CD14-positive monocyte (primary cell): ENCODE measurements at regions not wholly inside any gene's neighbourhood (a gene's known extent, or its start where the extent isn't known, plus 50 kb on each side); places are given as distances from the start of the nearest gene placed in this dataset.

ENCODE experiments used
- DNase-seq, 3 donors: peaks; one replicate each; pipeline ENCODE4 v3.0.0-alpha.2; 2011 to 2022
- H2AFZ ChIP-seq: 2 replicates; pipeline ENCODE4 v1.6.0; 2012; ENCODE audit warnings: mild to moderate bottlenecking, low read depth, low read length, inconsistent platforms; ENCODE audit not compliant: insufficient read depth, poor library complexity, severe bottlenecking
- H3K27ac ChIP-seq, 2 donors: 1 replicate in 1 of 2; 2 replicates in 1 of 2; pipeline ENCODE4 v1.5.1; 2012 to 2013; ENCODE audit warnings: low read length in 2 of 2, control low read depth in 1 of 2, inconsistent platforms in 1 of 2, low read depth in 1 of 2, mild to moderate bottlenecking in 1 of 2
- H3K27me3 ChIP-seq, 2 donors: one replicate each; pipeline versions ENCODE4 v1.6.0 to v1.6.1; 2011 to 2013; ENCODE audit warnings: low read length in 2 of 2; ENCODE audit not compliant: control insufficient read depth in 2 of 2, insufficient read depth in 2 of 2
- H3K36me3 ChIP-seq, 2 donors: replicated peaks in 1 of 2; 1 replicate in 1 of 2; 2 replicates in 1 of 2; pipeline versions ENCODE4 v1.5.1 to v1.6.1; 2012 to 2013; ENCODE audit warnings: low read length in 2 of 2, control low read depth in 1 of 2, inconsistent platforms in 1 of 2, mild to moderate bottlenecking in 1 of 2; ENCODE audit not compliant: insufficient read depth in 2 of 2, control insufficient read depth in 1 of 2
- H3K4me1 ChIP-seq, 2 donors: 1 replicate in 1 of 2; 2 replicates in 1 of 2; pipeline versions ENCODE4 v1.5.1 to v1.6.1; 2012 to 2013; ENCODE audit warnings: low read length in 2 of 2, control low read depth in 1 of 2, inconsistent platforms in 1 of 2, mild to moderate bottlenecking in 1 of 2, moderate library complexity in 1 of 2; ENCODE audit not compliant: insufficient read depth in 2 of 2, control insufficient read depth in 1 of 2
- H3K4me2 ChIP-seq: replicated peaks from 2 replicates; pipeline ENCODE3; 2012; ENCODE audit warnings: low read length, moderate library complexity, mild to moderate bottlenecking; ENCODE audit not compliant: poor library complexity, severe bottlenecking; ENCODE audit errors: extremely low read depth
- H3K4me3 ChIP-seq, 3 experiments: fragments of 200-600 bp in 1 of 3; sonication (generic) in 1 of 3; replicated peaks in 1 of 3; 1 replicate in 2 of 3; 2 replicates in 1 of 3; pipeline ENCODE4 v1.5.1; 2011 to 2013; ENCODE audit warnings: low read length in 3 of 3, mild to moderate bottlenecking in 3 of 3, control low read depth in 2 of 3, low read depth in 2 of 3, inconsistent platforms in 1 of 3, moderate library complexity in 1 of 3
- H3K79me2 ChIP-seq: 2 replicates; pipeline ENCODE4 v1.6.0; 2012; ENCODE audit warnings: mild to moderate bottlenecking, control low read depth, inconsistent platforms, low read length, moderate library complexity; ENCODE audit not compliant: insufficient read depth
- H3K9ac ChIP-seq: 2 replicates; pipeline ENCODE4 v1.6.0; 2017; ENCODE audit warnings: low read length, mild to moderate bottlenecking; ENCODE audit not compliant: insufficient read depth, poor library complexity, severe bottlenecking
- H3K9me3 ChIP-seq, 2 donors: replicated peaks in 1 of 2; 1 replicate in 1 of 2; 2 replicates in 1 of 2; pipeline versions ENCODE4 v1.5.1 to v1.6.1; 2012 to 2013; ENCODE audit warnings: low read length in 2 of 2, control low read depth in 1 of 2; ENCODE audit not compliant: control insufficient read depth in 1 of 2, insufficient read depth in 1 of 2
- H4K20me1 ChIP-seq: 2 replicates; pipeline ENCODE4 v1.6.0; 2012; ENCODE audit warnings: mild to moderate bottlenecking, low read length, control low read depth, moderate library complexity; ENCODE audit not compliant: insufficient read depth
- H3K27ac Mint-ChIP-seq, 7 donors: one replicate each; pipeline ENCODE4 v1.8.0; 2020; ENCODE audit warnings: mild to moderate bottlenecking in 7 of 7, mixed read lengths in 7 of 7, moderate library complexity in 6 of 7, inconsistent platforms in 2 of 7
- H3K27me3 Mint-ChIP-seq, 3 donors: one replicate each; pipeline ENCODE4 v1.8.0; 2021 to 2022; ENCODE audit warnings: low read depth in 3 of 3, mild to moderate bottlenecking in 3 of 3, mixed read lengths in 3 of 3, moderate library complexity in 3 of 3, inconsistent platforms in 1 of 3
- H3K36me3 Mint-ChIP-seq, 2 donors: one replicate each; pipeline ENCODE4 v1.8.0; 2020; ENCODE audit warnings: mixed read lengths in 2 of 2, inconsistent platforms in 1 of 2, mild to moderate bottlenecking in 1 of 2
- H3K4me1 Mint-ChIP-seq: one replicate; pipeline ENCODE4 v1.8.0; 2020; ENCODE audit warnings: mild to moderate bottlenecking, mixed read lengths
- H3K4me3 Mint-ChIP-seq, 2 donors: one replicate each; pipeline ENCODE4 v1.8.0; 2020; ENCODE audit warnings: mild to moderate bottlenecking in 2 of 2, mixed read lengths in 2 of 2, moderate library complexity in 1 of 2
- H3K9me3 Mint-ChIP-seq, 7 donors: one replicate each; pipeline ENCODE4 v1.8.0; 2020 to 2022; ENCODE audit warnings: mixed read lengths in 7 of 7, mild to moderate bottlenecking in 6 of 7, moderate library complexity in 6 of 7, inconsistent platforms in 2 of 7
- WGBS: methylation state at CpG from one replicate; pipeline ENCODE4 v1.1.5; 2013; ENCODE audit warnings: missing lambda C conversion rate; ENCODE audit not compliant: insufficient coverage; 5-methylcytosine and 5-hydroxymethylcytosine counted together
- intact Hi-C, 2 donors: fragments of 100-400 bp; cut with micrococcal nuclease; formaldehyde crosslinking; loops; one replicate each; pipeline versions ENCODE4 v1.15.0 to v1.15.1; 2023
- TF ChIP-seq, protein P1 (sequence below): fragments of 200-600 bp; IDR thresholded peaks from one replicate; pipeline ENCODE4 v1.8.0; 2022; ENCODE audit warnings: antibody characterized with exemption, mild to moderate bottlenecking

DNA sequence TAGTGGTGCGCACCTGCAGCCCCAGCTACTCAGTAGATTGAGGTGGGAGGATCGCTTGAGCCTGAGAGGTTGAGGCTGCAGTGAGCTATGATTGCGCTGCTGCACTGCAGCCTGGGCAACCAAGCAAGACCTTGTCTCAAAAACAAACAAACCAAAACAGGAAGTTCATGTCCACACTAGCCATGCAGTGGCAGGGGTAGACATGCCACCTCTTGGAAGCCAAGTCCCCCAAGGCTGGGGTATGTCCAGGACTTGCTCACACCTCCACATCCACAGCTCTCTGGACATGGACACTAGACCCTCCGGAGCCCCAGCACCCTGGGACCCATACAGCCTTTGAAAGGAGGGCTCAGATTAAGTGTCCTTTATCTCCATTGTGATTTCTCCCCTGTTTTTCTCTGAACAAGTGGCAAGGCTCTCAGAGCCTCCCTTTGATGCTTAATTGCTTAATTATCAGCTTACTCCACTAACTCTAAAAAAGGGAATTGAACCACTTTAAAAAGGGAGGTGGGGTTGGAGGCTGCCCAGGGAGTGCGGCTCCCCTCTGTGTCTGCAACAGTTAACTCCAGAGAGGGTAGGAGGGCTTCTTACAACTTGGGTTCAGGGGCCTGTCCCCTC, 424.6 kb upstream of the C16orf82 start:
- Histone ChIP-seq H3K9ac (no peak overlapping the region), H3K4me1 (no peaks in the 10 kb centered on the region), H3K36me3 (no peaks in the 10 kb centered on the region), H3K27ac (no peak overlapping the region), H4K20me1 (no peaks in the 10 kb centered on the region), H3K4me3 (no peak overlapping the region), H3K27me3 (no peaks in the 10 kb centered on the region), H3K9me3 (no peaks in the 10 kb centered on the region), H2AFZ (no peak overlapping the region), H3K4me2 (no peak overlapping the region), H3K79me2 (no peaks in the 10 kb centered on the region)
- peaks cover 0 to 7% (median 0%) of the 10 kb centered on the region in 7 donors for H3K9me3 Mint-ChIP-seq
- H3K36me3 Mint-ChIP-seq, result no peaks in the 10 kb centered on the region
- TF ChIP-seq, protein P1, sequence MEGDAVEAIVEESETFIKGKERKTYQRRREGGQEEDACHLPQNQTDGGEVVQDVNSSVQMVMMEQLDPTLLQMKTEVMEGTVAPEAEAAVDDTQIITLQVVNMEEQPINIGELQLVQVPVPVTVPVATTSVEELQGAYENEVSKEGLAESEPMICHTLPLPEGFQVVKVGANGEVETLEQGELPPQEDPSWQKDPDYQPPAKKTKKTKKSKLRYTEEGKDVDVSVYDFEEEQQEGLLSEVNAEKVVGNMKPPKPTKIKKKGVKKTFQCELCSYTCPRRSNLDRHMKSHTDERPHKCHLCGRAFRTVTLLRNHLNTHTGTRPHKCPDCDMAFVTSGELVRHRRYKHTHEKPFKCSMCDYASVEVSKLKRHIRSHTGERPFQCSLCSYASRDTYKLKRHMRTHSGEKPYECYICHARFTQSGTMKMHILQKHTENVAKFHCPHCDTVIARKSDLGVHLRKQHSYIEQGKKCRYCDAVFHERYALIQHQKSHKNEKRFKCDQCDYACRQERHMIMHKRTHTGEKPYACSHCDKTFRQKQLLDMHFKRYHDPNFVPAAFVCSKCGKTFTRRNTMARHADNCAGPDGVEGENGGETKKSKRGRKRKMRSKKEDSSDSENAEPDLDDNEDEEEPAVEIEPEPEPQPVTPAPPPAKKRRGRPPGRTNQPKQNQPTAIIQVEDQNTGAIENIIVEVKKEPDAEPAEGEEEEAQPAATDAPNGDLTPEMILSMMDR, result no peak
- H3K4me1 Mint-ChIP-seq, result no peaks in the 10 kb centered on the region
- no peak overlapping the region for H3K27ac Mint-ChIP-seq
- 69% methylated on average over 1 of the region's 5 CpGs for WGBS
- no peak for DNase-seq
- intact Hi-C loops, result no loop called here
- H3K27me3 Mint-ChIP-seq, result peaks cover 1 to 6% (median 2%) of the 10 kb centered on the region in 3 donors
- H3K4me3 Mint-ChIP-seq, result no peak overlapping the region

DNA sequence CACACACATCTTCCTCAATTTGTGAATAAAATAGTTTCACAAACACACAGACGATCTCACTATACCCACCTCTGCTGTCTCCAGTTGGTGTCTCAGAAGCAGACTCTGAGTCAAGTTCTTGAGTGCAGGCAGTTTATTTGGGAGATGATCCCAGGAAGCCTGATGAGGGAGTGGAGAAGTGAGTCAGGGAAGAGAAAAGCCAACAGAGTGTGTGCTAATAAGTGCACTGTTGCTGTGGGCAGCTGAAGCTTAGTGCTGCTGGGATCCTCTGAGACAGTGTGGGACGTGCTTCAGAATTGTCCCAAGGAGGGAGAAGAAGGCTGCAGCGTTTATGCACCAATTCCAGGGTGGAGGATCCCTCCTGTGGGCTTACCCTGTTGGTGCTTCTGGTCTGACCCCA, 423.2 kb upstream of the C16orf82 start:
- TF ChIP-seq, protein P1, result no peak
- Mint-ChIP-seq H3K27me3 (peaks cover 1 to 6% (median 2%) of the 10 kb centered on the region in 3 donors), H3K36me3 (no peaks in the 10 kb centered on the region), H3K27ac (no peak overlapping the region), H3K9me3 (peaks cover 0 to 7% (median 0%) of the 10 kb centered on the region in 7 donors), H3K4me1 (no peaks in the 10 kb centered on the region), H3K4me3 (no peak overlapping the region)
- H3K27ac ChIP-seq, result no peak overlapping the region
- intact Hi-C loops, result no loop called here
- WGBS, result 67% methylated on average over 1 of the region's 3 CpGs
- H3K4me1 ChIP-seq, result no peaks in the 10 kb centered on the region
- no peak overlapping the region for H2AFZ ChIP-seq
- DNase-seq, result no peak
- no peaks in the 10 kb centered on the region for H3K36me3 ChIP-seq
- H3K9me3 ChIP-seq, result no peaks in the 10 kb centered on the region
- H3K9ac ChIP-seq, result no peak overlapping the region
- no peaks in the 10 kb centered on the region for H4K20me1 ChIP-seq
- no peak overlapping the region for H3K4me2 ChIP-seq
- no peaks in the 10 kb centered on the region for H3K79me2 ChIP-seq
- no peak overlapping the region for H3K4me3 ChIP-seq
- H3K27me3 ChIP-seq, result no peaks in the 10 kb centered on the region
